Choroid plexus epithelial cell (primary cell): ENCODE measurements at regions not wholly inside any gene's neighbourhood (a gene's known extent, or its start where the extent isn't known, plus 50 kb on each side); places are given as distances from the start of the nearest gene placed in this dataset.

Experiments
- DNase-seq: peaks from one replicate; pipeline ENCODE4 v3.0.0-alpha.2; 2010; ENCODE audit warnings: low read depth
- H3K4me3 ChIP-seq: 2 replicates; pipeline ENCODE4 v1.5.1; 2011; ENCODE audit warnings: low read depth, mild to moderate bottlenecking, control low read depth, low read length, moderate library complexity
- CTCF ChIP-seq: conservative IDR thresholded peaks from 2 replicates; pipeline ENCODE4 v1.5.1; 2011; ENCODE audit warnings: low read depth, mild to moderate bottlenecking, control low read depth, inconsistent platforms, low read length, moderate library complexity

- DNase-seq: no peak
- H3K4me3 ChIP-seq: no peak overlapping the region
- TF ChIP-seq CTCF: no peak
These were observed 176.0 kb upstream of the SEL1L start for GRCh38 chr14:81709681-81710080.

GRCh38 chr14:81710232-81710845 lies 176.7 kb upstream of the SEL1L start:
- DNase-seq: peak; percentile 36
- peak; percentile 49 for TF ChIP-seq CTCF
- H3K4me3 ChIP-seq: no peak overlapping the region

- H3K4me3 ChIP-seq: no peak overlapping the region
- DNase-seq: no peak
- TF ChIP-seq CTCF: no peak
These were observed 182.1 kb upstream of the SEL1L start for GRCh38 chr14:81715731-81716130.

GRCh38 chr14:81716953-81717352 lies 183.3 kb upstream of the SEL1L start:
- DNase-seq: no peak
- no peak overlapping the region for H3K4me3 ChIP-seq
- no peak for TF ChIP-seq CTCF

GRCh38 chr14:81723956-81724355 lies 190.3 kb upstream of the SEL1L start:
- TF ChIP-seq CTCF: no peak
- no peak overlapping the region for H3K4me3 ChIP-seq
- no peak for DNase-seq

- no peak for TF ChIP-seq CTCF
- DNase-seq: peak; percentile 10
- H3K4me3 ChIP-seq: no peak overlapping the region
These were observed 193.6 kb upstream of the SEL1L start for GRCh38 chr14:81727218-81727617.

GRCh38 chr14:81728447-81728846 lies 194.8 kb upstream of the SEL1L start:
- H3K4me3 ChIP-seq: no peak overlapping the region
- DNase-seq: no peak
- TF ChIP-seq CTCF: no peak
